Stimulated activated CD8-positive, alpha-beta memory T cell treated with anti-CD3 and anti-CD28 coated beads, Interleukin-4, amount 100 ng/mL, for 1 hour (primary cell): ENCODE measurements at regions not wholly inside any gene's neighbourhood (a gene's known extent, or its start where the extent isn't known, plus 50 kb on each side); places are given as distances from the start of the nearest gene placed in this dataset.
"Not testable (repeated sequence)": the region's sequence is repeated elsewhere in the genome, so short reads cannot be mapped to it uniquely, and the experiment has no call there.

Source experiments
- DNase-seq, 2 donors: peaks; one replicate each; pipeline ENCODE4 v3.0.0-alpha.2; 2020; ENCODE audit warnings: low read depth in 2 of 2, low spot score in 1 of 2

- no peak for DNase-seq
Measured at GRCh38 chr10:6881987-6882386, 301.9 kb upstream of the PRKCQ start.

GRCh38 chr10:6877722-6878392 is 297.8 kb upstream of the PRKCQ start:
- DNase-seq: no peak

- DNase-seq: no peak
Measured at GRCh38 chr10:6877336-6877721, 297.3 kb upstream of the PRKCQ start.

GRCh38 chr10:6875269-6875865 is 295.3 kb upstream of the PRKCQ start:
- no peak for DNase-seq

GRCh38 chr10:6871128-6871527 is 291.1 kb upstream of the PRKCQ start:
- no peak for DNase-seq

- DNase-seq: no peak
Measured at GRCh38 chr10:6868036-6868725, 288.1 kb upstream of the PRKCQ start.

- DNase-seq: no peak
Measured at GRCh38 chr10:6866757-6867156, 286.7 kb upstream of the PRKCQ start.

- DNase-seq: no peak
Measured at GRCh38 chr10:6864142-6864541, 284.1 kb upstream of the PRKCQ start.

GRCh38 chr10:6863381-6863780 is 283.3 kb upstream of the PRKCQ start:
- no peak for DNase-seq

GRCh38 chr10:6850452-6850851 is 270.4 kb upstream of the PRKCQ start:
- DNase-seq: no peak

GRCh38 chr10:6847561-6847960 is 267.5 kb upstream of the PRKCQ start:
- DNase-seq: no peak

- DNase-seq: no peak
Measured at GRCh38 chr10:6843894-6844650, 264.0 kb upstream of the PRKCQ start.

GRCh38 chr10:6843481-6843881 is 263.4 kb upstream of the PRKCQ start:
- DNase-seq: no peak

- DNase-seq: no peak
Measured at GRCh38 chr10:6842722-6843121, 262.6 kb upstream of the PRKCQ start.

- DNase-seq: no peak
Measured at GRCh38 chr10:6841761-6842160, 261.7 kb upstream of the PRKCQ start.

- no peak for DNase-seq
Measured at GRCh38 chr10:6840766-6841165, 260.7 kb upstream of the PRKCQ start.

- DNase-seq: no peak
Measured at GRCh38 chr10:6840201-6840691, 260.2 kb upstream of the PRKCQ start.

- DNase-seq: no peak
Measured at GRCh38 chr10:6838118-6838517, 258.0 kb upstream of the PRKCQ start.

GRCh38 chr10:6833458-6834011 is 253.5 kb upstream of the PRKCQ start:
- DNase-seq: no peak

- not testable (repeated sequence) for DNase-seq
Measured at GRCh38 chr10:6830981-6831380, 250.9 kb upstream of the PRKCQ start.

- DNase-seq: not testable (repeated sequence)
Measured at GRCh38 chr10:6824793-6825192, 244.7 kb upstream of the PRKCQ start.
